ENCODE measurements at regions not wholly inside any gene's neighbourhood (a gene's known extent, or its start where the extent isn't known, plus 50 kb on each side); places are given as distances from the start of the nearest gene placed in this dataset.

DNA sequence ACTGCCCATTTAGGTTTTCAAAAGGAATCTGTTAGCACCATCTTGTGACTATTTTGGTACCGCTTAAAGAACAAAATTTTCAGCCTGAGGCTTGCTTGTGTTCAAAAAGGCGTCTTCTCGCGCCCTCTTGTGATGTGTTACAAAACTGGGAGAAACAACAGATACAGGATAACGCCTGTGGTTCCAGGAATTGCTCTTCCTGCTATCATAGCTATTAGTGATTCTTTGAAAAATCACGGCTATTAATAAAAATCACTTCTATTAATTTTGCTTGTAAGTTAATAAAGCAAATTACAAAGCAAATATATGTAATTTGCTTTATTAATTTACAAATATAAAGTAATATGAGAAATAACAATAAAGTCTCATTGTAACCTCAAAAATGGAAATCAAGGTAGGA is 82.2 kb upstream of the ABCD3 start (continued):
- TF ChIP-seq PAWR (CRISPR knock-in tag; IDR thresholded peaks at IDR 0.05; ENCODE audit: borderline replicate concordance): no peak
- TF ChIP-seq, protein P1, sequence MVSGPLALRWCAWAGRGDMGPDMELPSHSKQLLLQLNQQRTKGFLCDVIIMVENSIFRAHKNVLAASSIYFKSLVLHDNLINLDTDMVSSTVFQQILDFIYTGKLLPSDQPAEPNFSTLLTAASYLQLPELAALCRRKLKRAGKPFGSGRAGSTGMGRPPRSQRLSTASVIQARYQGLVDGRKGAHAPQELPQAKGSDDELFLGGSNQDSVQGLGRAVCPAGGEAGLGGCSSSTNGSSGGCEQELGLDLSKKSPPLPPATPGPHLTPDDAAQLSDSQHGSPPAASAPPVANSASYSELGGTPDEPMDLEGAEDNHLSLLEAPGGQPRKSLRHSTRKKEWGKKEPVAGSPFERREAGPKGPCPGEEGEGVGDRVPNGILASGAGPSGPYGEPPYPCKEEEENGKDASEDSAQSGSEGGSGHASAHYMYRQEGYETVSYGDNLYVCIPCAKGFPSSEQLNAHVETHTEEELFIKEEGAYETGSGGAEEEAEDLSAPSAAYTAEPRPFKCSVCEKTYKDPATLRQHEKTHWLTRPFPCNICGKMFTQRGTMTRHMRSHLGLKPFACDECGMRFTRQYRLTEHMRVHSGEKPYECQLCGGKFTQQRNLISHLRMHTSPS (CRISPR knock-in tag; IDR thresholded peaks at IDR 0.05; ENCODE audit: low read depth): no peak
- no peak for TF ChIP-seq ZNF274 (CRISPR knock-in tag; IDR thresholded peaks at IDR 0.05)
- no peak for TF ChIP-seq ZNF530 (CRISPR knock-in tag; IDR thresholded peaks at IDR 0.05; ENCODE audit: low read depth)
- peak in 1 of 2 experiments; percentile 19; a peak in 1 of 4 replicates for TF ChIP-seq KLF16 (CRISPR knock-in tag; IDR thresholded peaks at IDR 0.05)
- TF ChIP-seq ZNF672 (CRISPR knock-in tag; IDR thresholded peaks at IDR 0.05): no peak
- TF ChIP-seq FOXK1 (CRISPR knock-in tag; IDR thresholded peaks at IDR 0.05; ENCODE audit: borderline replicate concordance, low read depth): peak; percentile 31; the same call in 1 of the 2 replicates
- peak; percentile 41 for TF ChIP-seq TEAD3 (CRISPR knock-in tag; optimal IDR thresholded peaks at IDR 0.05; ENCODE audit: borderline replicate concordance)
- peak; percentile 38; the same call in 1 of the 2 replicates for TF ChIP-seq KAT8 (CRISPR knock-in tag; IDR thresholded peaks at IDR 0.05)
- TF ChIP-seq ZNF577 (CRISPR knock-in tag; IDR thresholded peaks at IDR 0.05; ENCODE audit: borderline replicate concordance, low read depth): no peak
- no peak for TF ChIP-seq SOX6 (IDR thresholded peaks at IDR 0.05)
- TF ChIP-seq SOX6 (CRISPR knock-in tag; IDR thresholded peaks at IDR 0.05): peak; percentile 24; the same call in 1 of the 2 replicates
- TF ChIP-seq ZNF343 (CRISPR knock-in tag; IDR thresholded peaks at IDR 0.05): no peak
- no peak for TF ChIP-seq ZNF296 (CRISPR knock-in tag; conservative IDR thresholded peaks at IDR 0.05)
- 0 out of 2 replicates have a peak, but pooled peaks have one; percentile 26 for TF ChIP-seq IKZF5 (CRISPR knock-in tag; IDR thresholded peaks at IDR 0.05)
- no peak for TF ChIP-seq ESRRA (CRISPR knock-in tag; IDR thresholded peaks at IDR 0.05; ENCODE audit: low read depth)
- no peak for TF ChIP-seq SRF (IDR thresholded peaks at IDR 0.05; ENCODE audit: low read depth, low read length)
- TF ChIP-seq ZNF264 (CRISPR knock-in tag; IDR thresholded peaks at IDR 0.05): no peak
- no peak for TF ChIP-seq KAT7 (CRISPR knock-in tag; IDR thresholded peaks at IDR 0.05; ENCODE audit: borderline replicate concordance)
- TF ChIP-seq SCMH1 (CRISPR knock-in tag; IDR thresholded peaks at IDR 0.05; ENCODE audit: borderline replicate concordance): no peak
- TF ChIP-seq ZNF263 (CRISPR knock-in tag; IDR thresholded peaks at IDR 0.05): no peak
- no peak for TF ChIP-seq PAF1 (CRISPR knock-in tag; IDR thresholded peaks at IDR 0.05)
- peak; percentile 95 for TF ChIP-seq RAD21 (CRISPR knock-in tag; IDR thresholded peaks at IDR 0.05)
- TF ChIP-seq, protein P2, sequence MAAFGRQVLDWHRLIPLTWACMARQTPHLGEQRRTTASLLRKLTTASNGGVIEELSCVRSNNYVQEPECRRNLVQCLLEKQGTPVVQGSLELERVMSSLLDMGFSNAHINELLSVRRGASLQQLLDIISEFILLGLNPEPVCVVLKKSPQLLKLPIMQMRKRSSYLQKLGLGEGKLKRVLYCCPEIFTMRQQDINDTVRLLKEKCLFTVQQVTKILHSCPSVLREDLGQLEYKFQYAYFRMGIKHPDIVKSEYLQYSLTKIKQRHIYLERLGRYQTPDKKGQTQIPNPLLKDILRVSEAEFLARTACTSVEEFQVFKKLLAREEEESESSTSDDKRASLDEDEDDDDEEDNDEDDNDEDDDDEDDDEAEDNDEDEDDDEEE (CRISPR knock-in tag; IDR thresholded peaks at IDR 0.05): no peak
- peak; percentile 46; the same call in 1 of the 2 replicates for TF ChIP-seq MIXL1 (CRISPR knock-in tag; IDR thresholded peaks at IDR 0.05)
- no peak for TF ChIP-seq TBX3 (IDR thresholded peaks at IDR 0.05; ENCODE audit: borderline replicate concordance)
- no peak for TF ChIP-seq JUNB (CRISPR knock-in tag; IDR thresholded peaks at IDR 0.05; ENCODE audit: borderline replicate concordance)
- TF ChIP-seq GATAD2A (CRISPR knock-in tag; IDR thresholded peaks at IDR 0.05): peak; percentile 46; the same call in 1 of the 2 replicates
- peak; percentile 45; the same call in 1 of the 2 replicates for TF ChIP-seq SAP130 (CRISPR knock-in tag; IDR thresholded peaks at IDR 0.05; ENCODE audit: low read depth)
- peak; percentile 99 for TF ChIP-seq STAG1 (CRISPR knock-in tag; IDR thresholded peaks at IDR 0.05)

All from HepG2 (cell line).